HG03571 (cell line): ENCODE measurements at regions not wholly inside any gene's neighbourhood (a gene's known extent, or its start where the extent isn't known, plus 50 kb on each side); places are given as distances from the start of the nearest gene placed in this dataset.
"Not testable (repeated sequence)": the region's sequence is repeated elsewhere in the genome, so short reads cannot be mapped to it uniquely, and the experiment has no call there.

Source experiments
- ATAC-seq: cut with Tn5 transposase; IDR thresholded peaks from one replicate; pipeline ENCODE4 v1.9.1; 2021; ENCODE audit not compliant: unreplicated experiment

GRCh38 chr1:81547261-81547911 lies 253.3 kb upstream of the ADGRL2 start:
- no peak for ATAC-seq

- no peak for ATAC-seq
These were observed 255.0 kb upstream of the ADGRL2 start for GRCh38 chr1:81545734-81546133.

- no peak for ATAC-seq
These were observed 257.0 kb upstream of the ADGRL2 start for GRCh38 chr1:81543764-81544163.

- no peak for ATAC-seq
These were observed 258.5 kb upstream of the ADGRL2 start for GRCh38 chr1:81542196-81542595.

GRCh38 chr1:81540216-81540615 lies 260.5 kb upstream of the ADGRL2 start:
- ATAC-seq: no peak

- no peak for ATAC-seq
These were observed 271.7 kb upstream of the ADGRL2 start for GRCh38 chr1:81529014-81529413.

GRCh38 chr1:81525085-81525484 lies 275.6 kb upstream of the ADGRL2 start:
- no peak for ATAC-seq

- ATAC-seq: no peak
These were observed 280.7 kb upstream of the ADGRL2 start for GRCh38 chr1:81519987-81520386.

GRCh38 chr1:81517987-81518386 lies 282.7 kb upstream of the ADGRL2 start:
- ATAC-seq: no peak

GRCh38 chr1:81513796-81514354 lies 286.9 kb upstream of the ADGRL2 start:
- ATAC-seq: no peak

- no peak for ATAC-seq
These were observed 288.3 kb upstream of the ADGRL2 start for GRCh38 chr1:81512252-81513003.

- ATAC-seq: no peak
These were observed 289.5 kb upstream of the ADGRL2 start for GRCh38 chr1:81511281-81511680.

- ATAC-seq: no peak
These were observed 290.0 kb upstream of the ADGRL2 start for GRCh38 chr1:81510701-81511100.

GRCh38 chr1:81509594-81509993 lies 291.1 kb upstream of the ADGRL2 start:
- ATAC-seq: no peak

GRCh38 chr1:81506699-81507098 lies 294.0 kb upstream of the ADGRL2 start:
- ATAC-seq: no peak

GRCh38 chr1:81505831-81506230 lies 294.9 kb upstream of the ADGRL2 start:
- peak; percentile 88 for ATAC-seq

- not testable (repeated sequence) for ATAC-seq
These were observed 295.9 kb upstream of the ADGRL2 start for GRCh38 chr1:81504820-81505219.

- not testable (repeated sequence) for ATAC-seq
These were observed 298.0 kb upstream of the ADGRL2 start for GRCh38 chr1:81502705-81503104.

- not testable (repeated sequence) for ATAC-seq
These were observed 299.2 kb upstream of the ADGRL2 start for GRCh38 chr1:81501485-81501884.

- no peak for ATAC-seq
These were observed 301.2 kb upstream of the ADGRL2 start for GRCh38 chr1:81499487-81499886.

GRCh38 chr1:81498471-81499462 lies 302.0 kb upstream of the ADGRL2 start:
- ATAC-seq: no peak
